Tibial artery (tissue), 4 donors: ENCODE measurements at regions not wholly inside any gene's neighbourhood (a gene's known extent, or its start where the extent isn't known, plus 50 kb on each side); places are given as distances from the start of the nearest gene placed in this dataset.
"Not testable (repeated sequence)": the region's sequence is repeated elsewhere in the genome, so short reads cannot be mapped to it uniquely, and the experiment has no call there.

Experiments
- DNase-seq, 2 donors: peaks; one replicate each; pipeline ENCODE4 v3.0.0-alpha.2; 2019
- H3K27ac ChIP-seq, 2 donors: fragments of 200-600 bp; sonication (generic) in 1 of 2; 1 replicate in 1 of 2; 2 replicates in 1 of 2; pipeline ENCODE4 v1.5.1; 2018 to 2019; ENCODE audit warnings: mild to moderate bottlenecking in 1 of 2
- H3K27me3 ChIP-seq, 2 donors: fragments of 200-600 bp; sonication (generic) in 1 of 2; one replicate each; pipeline versions ENCODE4 v1.5.1 to v1.6.0; 2016 to 2019
- H3K36me3 ChIP-seq, 3 donors: fragments of 200-600 bp; sonication (generic) in 2 of 3; one replicate each; pipeline ENCODE4 v1.5.1; 2016 to 2019; ENCODE audit warnings: mild to moderate bottlenecking in 2 of 3
- H3K4me1 ChIP-seq, 4 donors: fragments of 200-600 bp; sonication (generic) in 2 of 4; 1 replicate in 3 of 4; 2 replicates in 1 of 4; pipeline ENCODE4 v1.5.1; 2016 to 2019
- H3K4me3 ChIP-seq, 2 donors: fragments of 200-600 bp; sonication (generic) in 1 of 2; 1 replicate in 1 of 2; 2 replicates in 1 of 2; pipeline ENCODE4 v1.5.1; 2018 to 2019; ENCODE audit warnings: mild to moderate bottlenecking in 2 of 2
- H3K9me3 ChIP-seq, 3 donors: fragments of 200-600 bp; sonication (generic) in 1 of 3; one replicate each; pipeline ENCODE4 v1.5.1; 2016 to 2019
- intact Hi-C: fragments of 100-400 bp; cut with DNase I; formaldehyde crosslinking; loops from one replicate; pipeline ENCODE4 v1.15.0; 2023; ENCODE audit warnings: low total_unique reads
- TF ChIP-seq, protein P1 (sequence below), 2 experiments: fragments of 200-600 bp in 1 of 2; fragments of 450-650 bp in 1 of 2; IDR thresholded peaks; one replicate each; pipeline ENCODE4 v1.5.1; 2017 to 2019; ENCODE audit warnings: antibody characterized with exemption in 2 of 2, mild to moderate bottlenecking in 1 of 2, moderate library complexity in 1 of 2

DNA sequence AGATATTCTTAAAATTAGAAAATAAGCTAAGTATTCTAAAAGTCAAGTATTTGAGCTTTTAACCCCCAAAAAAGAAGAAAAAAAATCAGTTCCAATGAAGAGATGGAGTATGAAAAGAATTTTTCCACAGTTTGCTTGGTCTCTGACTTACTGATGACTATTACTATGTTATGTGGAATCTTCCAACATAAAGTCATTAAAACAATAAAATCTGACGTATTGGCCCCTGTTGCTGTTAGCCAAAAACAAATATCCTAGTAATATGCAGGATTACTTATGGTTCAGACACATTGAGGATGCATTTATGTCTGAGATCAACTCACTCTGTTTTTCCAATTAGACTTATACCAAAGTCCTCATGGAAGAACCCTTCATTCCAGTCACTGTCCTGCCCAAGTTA lies 517.2 kb upstream of the ADGRL3 start:
- Histone ChIP-seq H3K27me3 (no peaks in the 10 kb centered on the region), H3K27ac (peak overlapping the region; percentile 65 to 78), H3K36me3 (no peaks in the 10 kb centered on the region), H3K4me3 (no peak overlapping the region), H3K9me3 (no peaks in the 10 kb centered on the region), H3K4me1 (peaks cover 0 to 39% (median 11%) of the 10 kb centered on the region in 4 donors)
- intact Hi-C loops: no loop called here
- TF ChIP-seq, protein P1, sequence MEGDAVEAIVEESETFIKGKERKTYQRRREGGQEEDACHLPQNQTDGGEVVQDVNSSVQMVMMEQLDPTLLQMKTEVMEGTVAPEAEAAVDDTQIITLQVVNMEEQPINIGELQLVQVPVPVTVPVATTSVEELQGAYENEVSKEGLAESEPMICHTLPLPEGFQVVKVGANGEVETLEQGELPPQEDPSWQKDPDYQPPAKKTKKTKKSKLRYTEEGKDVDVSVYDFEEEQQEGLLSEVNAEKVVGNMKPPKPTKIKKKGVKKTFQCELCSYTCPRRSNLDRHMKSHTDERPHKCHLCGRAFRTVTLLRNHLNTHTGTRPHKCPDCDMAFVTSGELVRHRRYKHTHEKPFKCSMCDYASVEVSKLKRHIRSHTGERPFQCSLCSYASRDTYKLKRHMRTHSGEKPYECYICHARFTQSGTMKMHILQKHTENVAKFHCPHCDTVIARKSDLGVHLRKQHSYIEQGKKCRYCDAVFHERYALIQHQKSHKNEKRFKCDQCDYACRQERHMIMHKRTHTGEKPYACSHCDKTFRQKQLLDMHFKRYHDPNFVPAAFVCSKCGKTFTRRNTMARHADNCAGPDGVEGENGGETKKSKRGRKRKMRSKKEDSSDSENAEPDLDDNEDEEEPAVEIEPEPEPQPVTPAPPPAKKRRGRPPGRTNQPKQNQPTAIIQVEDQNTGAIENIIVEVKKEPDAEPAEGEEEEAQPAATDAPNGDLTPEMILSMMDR (IDR thresholded peaks at IDR 0.05): no peak
- no peak for DNase-seq

DNA sequence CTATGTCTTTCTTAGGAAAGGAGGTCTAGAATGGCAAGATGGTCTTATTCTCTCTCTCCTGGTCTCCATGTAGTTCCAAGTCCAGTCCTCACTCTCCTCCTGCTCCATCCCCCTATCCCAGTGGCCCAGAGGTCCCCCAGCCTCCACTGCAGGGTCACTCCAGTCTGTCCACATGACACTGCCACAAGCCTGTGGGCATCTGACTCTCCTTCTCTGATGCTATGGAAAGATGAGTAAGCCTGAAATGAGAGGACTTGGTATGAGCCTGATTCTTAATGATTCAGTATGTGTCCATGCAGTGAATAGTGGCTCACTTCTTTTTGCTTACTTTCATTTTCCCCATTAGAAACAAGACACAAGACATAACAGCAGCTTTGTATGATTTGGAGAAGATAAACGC lies 516.8 kb upstream of the ADGRL3 start:
- no peak for DNase-seq
- H3K36me3 ChIP-seq: no peaks in the 10 kb centered on the region
- peak overlapping the region; percentile 65 to 78 for H3K27ac ChIP-seq
- H3K9me3 ChIP-seq: no peaks in the 10 kb centered on the region
- TF ChIP-seq, protein P1 (IDR thresholded peaks at IDR 0.05): no peak
- no peak overlapping the region for H3K4me3 ChIP-seq
- intact Hi-C loops: no loop called here
- H3K27me3 ChIP-seq: no peaks in the 10 kb centered on the region
- H3K4me1 ChIP-seq: peaks cover 0 to 43% (median 11%) of the 10 kb centered on the region in 4 donors

DNA sequence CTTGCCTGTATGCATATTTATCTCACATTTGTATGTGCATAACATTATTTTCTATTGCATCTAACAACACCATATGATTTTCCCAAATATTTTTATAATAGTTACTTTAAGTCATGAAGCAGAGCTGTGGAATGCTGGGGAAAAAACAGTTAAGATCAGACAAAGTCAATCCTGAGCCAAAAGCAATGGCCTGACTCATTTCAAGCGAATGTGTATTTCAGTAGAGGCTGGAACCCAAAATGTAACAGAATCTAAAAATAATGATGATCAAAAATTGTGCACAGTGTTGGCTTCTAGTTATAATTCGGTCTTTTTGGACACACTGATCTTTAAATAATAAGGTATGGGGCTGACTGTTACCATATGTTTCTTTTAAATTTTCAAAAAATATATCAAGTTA lies 516.2 kb upstream of the ADGRL3 start:
- peak overlapping the region; percentile 65 to 78 for H3K27ac ChIP-seq
- H3K4me1 ChIP-seq: peaks cover 0 to 49% (median 11%) of the 10 kb centered on the region in 4 donors
- intact Hi-C loops: no loop called here
- no peak overlapping the region for H3K4me3 ChIP-seq
- H3K27me3 ChIP-seq: no peaks in the 10 kb centered on the region
- no peaks in the 10 kb centered on the region for H3K36me3 ChIP-seq
- no peaks in the 10 kb centered on the region for H3K9me3 ChIP-seq
- no peak for DNase-seq
- TF ChIP-seq, protein P1 (IDR thresholded peaks at IDR 0.05): no peak

DNA sequence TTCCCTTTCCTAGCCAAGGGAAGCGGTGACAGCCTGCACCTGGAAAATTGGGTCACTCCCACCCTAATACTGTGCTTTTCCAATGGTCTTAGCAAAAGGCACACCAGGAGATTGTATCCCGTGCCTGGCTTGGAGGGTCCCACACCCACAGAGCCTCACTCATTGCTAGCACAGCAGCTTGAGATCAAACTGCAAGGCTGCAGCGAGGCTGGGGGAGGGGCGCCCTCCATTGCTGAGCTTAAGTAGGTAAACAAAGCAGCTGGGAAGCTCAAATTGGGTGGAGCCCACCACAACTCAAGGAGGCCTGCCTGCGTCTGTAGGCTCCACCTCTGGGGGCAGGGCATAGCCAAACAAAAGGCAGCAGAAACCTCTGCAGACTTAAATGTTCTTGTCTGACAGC lies 504.1 kb upstream of the ADGRL3 start:
- H3K4me1 ChIP-seq: peaks cover 0 to 18% (median 0%) of the 10 kb centered on the region in 4 donors
- H3K4me3 ChIP-seq, DNase-seq, H3K27ac ChIP-seq, H3K27me3 ChIP-seq, intact Hi-C loops, H3K36me3 ChIP-seq, H3K9me3 ChIP-seq: not testable (repeated sequence)

DNA sequence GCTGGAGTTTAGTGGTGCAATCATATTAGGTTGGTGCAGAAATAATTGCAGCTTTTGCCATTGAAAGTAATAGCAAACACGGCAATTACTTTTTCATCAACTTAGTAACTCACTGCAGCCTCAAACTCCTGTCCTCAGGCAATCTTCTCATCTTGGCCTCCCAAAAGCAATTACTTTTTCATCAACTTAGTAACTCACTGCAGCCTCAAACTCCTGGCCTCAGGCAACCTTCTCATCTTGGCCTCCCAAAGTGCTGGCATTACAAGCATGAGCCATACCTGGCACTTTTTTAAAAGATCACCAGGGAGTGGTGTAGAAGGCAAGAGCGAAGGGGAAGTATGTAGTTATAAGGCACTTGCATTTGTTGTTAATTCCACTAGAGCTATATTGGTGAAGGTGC lies 491.1 kb upstream of the ADGRL3 start:
- TF ChIP-seq, protein P1 (IDR thresholded peaks at IDR 0.05): no peak
- no peak for DNase-seq
- peaks cover 0 to 18% (median 0%) of the 10 kb centered on the region in 4 donors for H3K4me1 ChIP-seq
- intact Hi-C loops: no loop called here
- H3K27me3 ChIP-seq: no peaks in the 10 kb centered on the region
- no peak overlapping the region for H3K27ac ChIP-seq
- H3K36me3 ChIP-seq: no peaks in the 10 kb centered on the region
- H3K9me3 ChIP-seq: no peaks in the 10 kb centered on the region
- no peak overlapping the region for H3K4me3 ChIP-seq

DNA sequence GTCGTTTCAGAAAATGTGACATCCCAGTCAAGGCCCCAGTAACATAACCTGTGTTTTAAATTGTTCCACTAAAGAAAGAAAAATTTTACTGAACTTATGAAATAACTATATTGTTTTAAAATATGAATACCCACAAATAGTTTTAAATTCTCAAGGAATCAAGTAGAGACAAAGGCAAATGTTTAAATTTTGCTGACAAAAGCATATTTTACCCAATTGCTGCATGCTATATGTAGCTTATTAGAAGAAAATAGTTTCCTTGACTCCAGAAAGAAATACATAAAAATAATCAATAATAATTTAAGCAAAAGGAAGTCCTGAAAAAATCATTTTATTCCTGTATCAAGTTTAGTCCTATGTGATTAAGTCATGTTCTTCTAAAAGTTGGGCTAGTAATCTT lies 481.3 kb upstream of the ADGRL3 start:
- no peak for DNase-seq
- TF ChIP-seq, protein P1 (IDR thresholded peaks at IDR 0.05): no peak
- no peaks in the 10 kb centered on the region for H3K36me3 ChIP-seq
- H3K4me1 ChIP-seq: peaks cover 0 to 30% (median 4%) of the 10 kb centered on the region in 4 donors
- no peak overlapping the region for H3K27ac ChIP-seq
- intact Hi-C loops: no loop called here
- no peaks in the 10 kb centered on the region for H3K9me3 ChIP-seq
- no peaks in the 10 kb centered on the region for H3K27me3 ChIP-seq
- no peak overlapping the region for H3K4me3 ChIP-seq
